Islet precursor cell (in vitro differentiated cells): ENCODE measurements at regions not wholly inside any gene's neighbourhood (a gene's known extent, or its start where the extent isn't known, plus 50 kb on each side); places are given as distances from the start of the nearest gene placed in this dataset.
"Not testable (repeated sequence)": the region's sequence is repeated elsewhere in the genome, so short reads cannot be mapped to it uniquely, and the experiment has no call there.

Experiments
- DNase-seq: peaks from one replicate; pipeline ENCODE4 v3.0.0-alpha.2; 2018

DNA sequence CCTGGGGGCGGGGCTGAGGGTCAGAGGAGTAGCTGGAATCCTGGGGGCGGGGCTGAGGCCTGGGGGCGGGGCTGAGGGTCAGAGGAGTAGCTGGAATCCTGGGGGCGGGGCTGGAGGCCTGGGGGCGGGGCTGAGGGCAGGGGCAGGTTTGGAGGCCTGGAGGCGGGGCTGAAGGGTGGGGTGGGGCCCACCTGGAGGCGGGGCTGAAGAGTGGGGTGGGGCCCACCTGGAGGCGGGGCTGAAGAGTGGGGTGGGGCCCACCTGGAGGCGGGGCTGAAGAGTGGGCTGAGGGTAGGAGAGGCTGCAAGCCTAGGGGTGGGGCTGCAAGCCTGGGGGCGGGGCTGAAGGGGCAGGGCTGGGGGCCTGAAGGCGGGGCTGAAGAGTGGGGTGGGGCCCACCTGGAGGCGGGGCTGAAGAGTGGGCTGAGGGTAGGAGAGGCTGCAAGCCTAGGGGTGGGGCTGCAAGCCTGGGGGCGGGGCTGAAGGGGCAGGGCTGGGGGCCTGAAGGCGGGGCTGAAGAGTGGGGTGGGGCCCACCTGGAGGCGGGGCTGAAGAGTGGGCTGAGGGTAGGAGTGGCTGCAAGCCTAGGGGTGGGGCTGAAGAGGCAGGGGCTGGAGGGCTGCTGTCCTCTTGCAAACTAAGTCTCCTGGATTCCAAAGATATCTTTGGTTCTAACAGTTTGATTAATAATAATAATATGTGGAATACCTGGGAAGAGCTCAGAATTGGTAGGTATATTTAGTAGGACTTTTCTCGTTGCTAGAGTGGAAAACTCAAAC is 1329.7 kb downstream of the BRD1 start:
- not testable (repeated sequence) for DNase-seq

DNA sequence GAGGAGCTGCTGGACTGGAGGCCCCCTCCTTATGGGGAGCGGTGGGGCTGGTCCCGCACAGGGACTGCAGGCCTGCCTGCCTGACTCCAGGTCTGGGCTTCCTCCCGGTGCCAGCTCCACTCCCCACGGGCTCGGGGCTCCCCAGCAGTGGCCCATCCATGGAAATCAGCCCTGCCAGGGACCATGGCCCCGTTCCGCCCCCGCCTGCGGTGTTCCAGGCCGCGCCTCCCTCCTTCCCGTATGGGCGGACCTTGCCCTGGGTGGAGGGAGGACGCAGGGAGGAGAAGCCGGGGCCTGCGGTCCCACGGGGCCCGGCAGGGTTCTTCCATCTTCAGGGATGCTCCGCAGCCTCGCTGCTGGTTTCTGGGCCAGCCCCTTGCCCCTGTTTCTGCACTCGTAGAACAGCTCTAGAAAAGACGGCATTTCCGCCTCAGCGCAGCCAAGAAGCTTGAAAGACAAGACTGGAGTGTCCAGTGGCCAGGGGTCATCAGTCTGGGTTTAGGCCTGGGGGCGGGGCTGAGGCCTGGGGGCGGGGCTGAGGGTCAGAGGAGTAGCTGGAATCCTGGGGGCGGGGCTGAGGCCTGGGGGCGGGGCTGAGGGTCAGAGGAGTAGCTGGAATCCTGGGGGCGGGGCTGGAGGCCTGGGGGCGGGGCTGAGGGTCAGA is 1330.6 kb downstream of the BRD1 start:
- peak; percentile 77 for DNase-seq

DNA sequence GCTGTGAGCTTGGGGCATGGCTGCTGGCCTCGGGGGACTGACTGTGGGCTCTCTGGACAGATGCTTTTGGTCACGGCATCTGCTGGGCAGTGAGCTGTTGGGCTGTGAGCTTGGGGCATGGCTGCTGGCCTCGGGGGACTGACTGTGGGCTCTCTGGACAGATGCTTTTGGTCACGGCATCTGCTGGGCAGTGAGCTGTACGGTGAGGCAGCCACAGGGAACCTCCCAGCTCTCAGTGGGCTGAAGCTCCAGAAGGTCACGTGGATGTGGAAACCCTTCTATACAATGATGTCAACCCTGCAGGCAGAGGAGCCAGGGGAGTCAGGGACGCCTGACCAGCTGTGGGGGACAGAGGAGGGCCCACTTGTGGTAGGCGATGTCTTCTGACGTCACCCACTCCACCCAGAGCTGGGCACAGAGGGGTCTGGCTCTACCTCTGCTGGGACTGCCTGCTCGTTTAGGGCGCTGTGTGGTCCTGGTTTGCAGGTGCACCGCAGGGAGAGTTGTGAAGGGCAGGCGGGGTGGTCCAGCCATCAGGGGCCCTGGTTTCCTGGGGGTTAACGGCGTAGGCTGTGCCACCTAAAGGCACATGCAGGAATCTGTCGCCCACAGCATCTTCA is 1331.3 kb downstream of the BRD1 start:
- DNase-seq, result no peak

GRCh38 chr22:48495751-48496080 is 1332.0 kb downstream of the BRD1 start:
- DNase-seq, result no peak

DNA sequence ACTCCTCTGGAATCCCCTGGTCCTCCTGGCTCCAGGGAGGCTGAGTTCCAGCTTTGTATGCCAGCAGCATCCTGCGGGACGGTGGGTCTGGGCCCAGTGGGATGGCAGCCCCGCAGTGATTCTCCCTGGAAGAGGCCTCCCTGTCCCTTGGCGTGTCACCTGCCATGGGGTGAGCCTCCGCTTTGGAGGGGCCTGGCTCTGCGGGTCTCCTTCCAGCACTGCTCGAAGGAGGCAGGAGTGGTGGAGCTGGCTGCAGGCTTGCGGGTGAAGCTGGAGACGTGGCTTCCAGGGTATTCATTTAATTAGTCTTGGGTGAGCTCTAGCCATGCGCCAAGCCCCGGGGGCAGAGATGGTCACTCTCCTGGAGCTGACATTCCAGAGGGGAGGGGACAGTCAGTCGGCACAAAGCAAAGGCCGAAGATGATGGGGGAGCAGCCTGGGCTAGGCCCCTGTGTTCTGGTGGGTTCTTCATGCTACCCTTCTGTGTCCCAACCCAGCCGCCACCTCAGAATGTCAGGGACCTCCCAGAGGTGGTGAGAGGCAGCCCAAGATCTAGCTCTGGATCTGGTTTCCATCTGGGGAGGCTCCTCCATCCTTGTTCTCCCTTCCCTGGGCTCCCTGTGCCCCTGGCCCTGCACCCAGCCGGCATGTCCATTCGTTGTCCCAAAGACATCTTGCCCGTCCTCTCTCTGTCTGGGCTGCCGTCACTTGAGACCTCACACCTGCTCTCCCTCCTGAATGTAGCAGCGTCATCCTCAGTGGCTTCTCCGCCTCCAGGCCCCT is 1332.5 kb downstream of the BRD1 start:
- peak; percentile 66 for DNase-seq

DNA sequence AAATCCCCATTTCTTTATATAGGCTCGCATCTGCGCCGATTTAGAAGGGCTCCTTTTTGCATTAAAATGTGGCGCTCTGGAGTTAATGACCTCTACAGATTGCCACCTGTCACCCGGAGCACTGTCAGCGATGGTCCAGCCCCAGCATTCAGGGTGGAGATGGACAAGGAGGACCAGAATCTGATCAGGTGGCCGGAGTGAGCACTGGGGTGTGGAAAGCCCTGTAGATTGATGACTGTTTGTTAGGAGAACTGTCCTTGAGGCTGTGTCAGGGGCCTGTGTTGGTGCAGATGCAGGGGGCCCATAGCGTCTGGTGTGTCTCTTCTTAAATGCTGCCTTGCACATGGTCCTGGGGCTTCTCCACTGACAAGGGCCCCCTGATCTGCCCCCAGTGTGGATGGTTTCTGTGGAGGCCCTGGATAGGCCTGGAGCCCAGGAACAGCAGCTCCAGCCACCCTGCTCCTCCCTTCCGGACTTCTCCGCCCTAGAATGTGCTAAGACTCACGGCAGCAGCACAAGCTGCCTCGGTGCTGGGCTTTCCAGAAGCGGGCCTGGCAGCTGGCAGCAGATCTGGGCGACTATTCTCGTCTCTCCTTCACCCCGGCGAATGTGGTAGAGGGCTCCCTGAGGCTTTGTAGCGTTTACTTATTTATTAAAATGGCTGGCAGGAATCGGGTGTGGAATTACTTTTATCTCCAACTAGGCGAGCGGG is 1333.3 kb downstream of the BRD1 start:
- DNase-seq, result no peak

DNA sequence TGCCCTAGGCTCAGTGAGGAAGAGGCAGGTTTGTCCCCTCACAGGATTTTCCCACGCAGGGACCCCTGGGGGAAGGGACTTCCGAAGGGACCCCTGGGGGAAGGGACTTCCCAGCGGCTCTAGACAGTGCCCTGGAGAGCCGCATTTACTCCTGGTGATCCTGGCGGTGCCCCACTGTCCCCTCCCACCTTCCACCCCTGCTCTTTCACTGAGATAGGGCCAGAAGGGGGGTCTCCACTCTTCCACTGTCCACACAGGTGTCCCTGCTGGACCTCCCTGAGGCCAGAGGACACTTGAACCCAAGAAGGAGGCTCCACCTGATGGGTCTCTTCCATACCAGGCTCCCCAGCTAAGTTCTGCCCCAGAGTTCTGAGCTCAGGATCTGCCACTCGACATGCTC is 1333.9 kb downstream of the BRD1 start:
- DNase-seq, result peak; percentile 22

DNA sequence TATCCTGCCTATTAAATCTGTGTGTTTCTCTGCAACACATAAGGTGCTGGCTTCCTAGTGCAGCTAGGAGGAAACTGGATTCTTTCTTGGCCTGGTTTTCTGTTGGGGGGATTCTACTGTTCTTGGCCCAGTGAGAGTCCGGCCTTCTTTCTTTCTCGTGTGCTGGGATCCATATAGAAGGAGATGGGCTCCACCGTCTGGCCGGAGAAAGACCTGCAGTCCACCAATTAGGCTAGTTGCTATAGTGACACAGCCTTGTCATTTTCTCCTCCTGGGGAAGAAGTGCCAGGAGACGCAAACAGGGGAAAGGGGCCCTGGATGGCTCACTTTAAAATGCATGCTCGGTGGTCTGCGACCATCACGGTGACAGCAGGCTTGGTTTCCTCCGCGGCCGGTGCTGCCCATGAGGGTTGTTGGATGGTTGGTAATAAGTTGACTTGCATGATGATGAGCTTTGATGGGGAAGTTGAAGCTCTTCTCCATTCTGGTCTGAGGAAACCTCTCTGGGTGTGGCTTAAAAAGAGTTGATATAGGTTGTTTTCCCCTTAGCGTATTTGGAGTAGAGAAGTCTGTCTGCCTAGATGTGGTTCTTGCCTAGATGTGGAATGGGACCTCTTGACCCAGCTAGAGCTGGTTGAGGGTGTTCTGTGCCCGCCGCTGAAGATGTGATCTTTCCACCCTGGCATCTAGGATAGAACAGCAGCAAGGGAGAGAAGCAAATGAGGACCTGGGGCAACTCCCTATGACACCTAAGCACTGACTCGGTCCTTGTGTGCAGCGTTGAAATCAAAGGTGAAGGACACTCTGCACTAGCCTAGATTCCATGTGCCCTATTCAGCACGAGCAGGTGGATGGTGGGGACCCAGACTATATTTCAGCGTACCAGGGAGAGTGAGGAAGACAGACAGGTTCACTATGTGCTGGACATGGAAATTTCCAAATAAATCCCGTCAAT is 1335.0 kb downstream of the BRD1 start:
- DNase-seq, result peak; percentile 87

GRCh38 chr22:48491451-48491941 is 1336.2 kb downstream of the BRD1 start:
- peak; percentile 54 for DNase-seq

GRCh38 chr22:48490500-48491411 is 1336.9 kb downstream of the BRD1 start:
- DNase-seq, result peak; percentile 48

GRCh38 chr22:48489551-48490499 is 1337.8 kb downstream of the BRD1 start:
- peak; percentile 66 for DNase-seq

DNA sequence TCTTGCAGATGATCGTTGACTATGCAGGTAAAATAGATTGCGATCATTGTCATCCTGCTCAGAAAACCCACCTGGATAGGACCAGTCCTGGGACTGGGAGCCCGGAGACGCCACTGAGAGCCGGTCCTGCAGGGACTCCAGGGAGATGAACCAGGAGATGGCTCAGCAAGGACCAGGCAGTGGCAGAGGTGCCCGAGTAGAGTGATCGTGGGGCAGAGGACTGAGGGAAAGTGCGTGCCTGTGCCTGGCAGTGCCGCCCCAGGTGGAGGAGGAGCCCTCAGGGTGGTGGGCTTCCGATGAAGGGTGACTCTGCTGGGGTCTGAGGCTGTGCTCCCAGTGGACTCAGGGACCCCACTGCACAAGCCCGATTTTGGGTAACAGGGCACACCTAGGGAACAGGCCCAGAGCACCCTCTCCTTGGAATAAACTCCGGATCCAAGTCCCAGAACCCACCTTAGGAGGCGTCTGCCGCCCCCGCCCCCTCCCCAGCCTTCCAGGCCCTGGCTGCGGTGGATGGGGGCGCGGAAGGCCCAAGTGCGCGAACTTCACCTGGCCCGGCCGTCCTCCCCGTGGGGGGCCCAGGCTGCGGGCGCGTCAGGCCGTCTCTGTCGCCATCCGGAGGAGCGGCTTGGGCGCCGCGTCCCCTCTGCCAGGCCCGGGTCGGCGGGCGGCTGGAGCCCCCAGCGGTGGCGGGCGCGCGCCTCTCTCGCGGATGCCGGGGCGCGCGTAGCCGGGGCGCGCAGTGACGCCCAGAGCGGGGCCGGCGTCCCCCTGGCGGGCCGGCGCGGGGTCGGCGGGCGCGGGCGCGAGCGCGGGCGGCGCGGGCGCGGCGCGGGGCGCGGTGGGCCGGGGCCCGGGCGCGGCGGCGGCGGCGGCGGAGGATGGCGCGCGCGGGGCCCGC is 1338.8 kb downstream of the BRD1 start:
- peak; percentile 48 for DNase-seq

GRCh38 chr22:48488149-48488551 is 1339.5 kb downstream of the BRD1 start:
- peak; percentile 57 for DNase-seq

- DNase-seq, result peak; percentile 14
Observed at GRCh38 chr22:48486558-48486957, 1341.1 kb downstream of the BRD1 start.

- DNase-seq, result peak; percentile 28
Observed at GRCh38 chr22:48486134-48486532, 1341.5 kb downstream of the BRD1 start.

GRCh38 chr22:48485149-48486133 is 1342.2 kb downstream of the BRD1 start:
- peak; percentile 47 for DNase-seq
